Stomach (tissue), 4 donors: ENCODE measurements at regions not wholly inside any gene's neighbourhood (a gene's known extent, or its start where the extent isn't known, plus 50 kb on each side); places are given as distances from the start of the nearest gene placed in this dataset.

Experiments used
- CTCF ChIP-seq, 7 experiments: fragments of 450-650 bp in 4 of 7; fragments of 200-600 bp in 3 of 7; sonication (generic) in 3 of 7; IDR thresholded peaks; one replicate each; pipeline ENCODE4 v1.5.1; 2016 to 2019; ENCODE audit warnings: antibody characterized with exemption in 7 of 7, control low read depth in 2 of 7, mild to moderate bottlenecking in 1 of 7
- EP300 ChIP-seq: sonication (generic); formaldehyde crosslinking; IDR thresholded peaks from one replicate; pipeline ENCODE4 v1.6.1; 2017; ENCODE audit warnings: antibody characterized with exemption
- POLR2A ChIP-seq, 4 donors: fragments of 450-650 bp; IDR thresholded peaks; one replicate each; pipeline ENCODE4 v1.6.1; 2016; ENCODE audit warnings: antibody characterized with exemption in 4 of 4, control low read depth in 2 of 4, mild to moderate bottlenecking in 1 of 4, moderate library complexity in 1 of 4

DNA sequence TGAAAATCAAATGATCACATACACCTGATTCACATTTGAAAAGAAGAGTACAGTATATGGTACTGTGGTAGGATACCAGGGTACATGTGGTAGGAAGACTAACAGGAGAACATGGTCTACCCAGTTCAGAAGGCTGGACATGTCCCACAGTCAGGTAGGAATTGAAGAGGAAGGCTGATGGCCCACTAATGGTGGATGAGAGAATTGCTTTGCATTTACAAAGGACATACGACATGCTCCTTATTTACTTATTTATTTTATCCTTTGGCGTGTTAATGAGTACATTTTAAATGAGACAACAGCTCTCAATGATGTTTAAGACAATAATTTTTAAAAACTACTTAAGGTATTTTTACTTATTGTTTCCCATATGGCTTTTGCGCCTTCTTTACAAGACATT is 106.7 kb upstream of the BMP2K start:
- TF ChIP-seq CTCF (IDR thresholded peaks at IDR 0.05): no peak
- TF ChIP-seq EP300: no peak
- TF ChIP-seq POLR2A (IDR thresholded peaks at IDR 0.05): no peak
